H1 (cell line): ENCODE measurements at regions not wholly inside any gene's neighbourhood (a gene's known extent, or its start where the extent isn't known, plus 50 kb on each side); places are given as distances from the start of the nearest gene placed in this dataset.
A peak's percentile ranks its signal among the peaks of the same experiment; 100 is the strongest.

Experiments
- CTCF ChIA-PET: fragments of 300-600 bp; sonication (Branson Sonifier 250); formaldehyde crosslinking; loops from one replicate; lab custom pipeline; 2021; ENCODE audit not compliant: partially characterized antibody; lab: Charles Lee
- POLR2A ChIA-PET: fragments of 300-600 bp; sonication (Branson Sonifier 250); formaldehyde crosslinking; loops from one replicate; lab custom pipeline; 2021; ENCODE audit warnings: inconsistent platforms; ENCODE audit not compliant: partially characterized antibody; lab: Charles Lee
- DNase-seq, 2 experiments: peaks; one replicate each; pipeline versions ENCODE4 v3.0.0 to v3.0.0-alpha.2; 2010 to 2022; ENCODE audit warnings: low spot score in 2 of 2, low read depth in 1 of 2, mixed read lengths in 1 of 2
- FAIRE-seq: peaks from 2 replicates; lab custom pipeline; 2011; peaks lifted over from hg19 to GRCh38; lab: Jason Lieb, UNC
- H2AFZ ChIP-seq: 2 replicates; pipeline ENCODE4 v1.8.1; 2012; ENCODE audit warnings: low read length, inconsistent platforms
- H2AK5ac ChIP-seq: 2 replicates; pipeline ENCODE4 v1.6.1; 2013; ENCODE audit warnings: low read depth, low read length
- H2BK120ac ChIP-seq: replicated peaks from 2 replicates; pipeline ENCODE3; 2013; ENCODE audit warnings: low read depth, low read length, inconsistent platforms
- H2BK12ac ChIP-seq: 2 replicates; pipeline ENCODE4 v1.6.1; 2013; ENCODE audit warnings: low read depth, low read length
- H2BK15ac ChIP-seq: 2 replicates; pipeline ENCODE4 v1.6.1; 2013; ENCODE audit warnings: low read length
- H2BK20ac ChIP-seq: 2 replicates; pipeline ENCODE4 v1.6.1; 2013; ENCODE audit warnings: low read length
- H2BK5ac ChIP-seq: 2 replicates; pipeline ENCODE4 v1.6.1; 2013; ENCODE audit warnings: low read depth, low read length
- H3K14ac ChIP-seq: 2 replicates; pipeline ENCODE4 v1.6.1; 2013; ENCODE audit warnings: inconsistent platforms; ENCODE audit not compliant: insufficient read length
- H3K18ac ChIP-seq: 2 replicates; pipeline ENCODE4 v1.6.1; 2013; ENCODE audit warnings: low read length; ENCODE audit errors: extremely low read depth
- H3K23ac ChIP-seq: 2 replicates; pipeline ENCODE4 v1.6.1; 2013; ENCODE audit warnings: inconsistent platforms; ENCODE audit not compliant: insufficient read length
- H3K23me2 ChIP-seq: 2 replicates; pipeline ENCODE4 v1.6.1; 2013; ENCODE audit warnings: low read depth, low read length
- H3K27ac ChIP-seq: 2 replicates; pipeline ENCODE4 v1.6.1; 2011; ENCODE audit warnings: low read depth, low read length, inconsistent platforms
- H3K27me3 ChIP-seq, 4 experiments: replicated peaks in 1 of 4; 1 replicate in 1 of 4; 2 replicates in 3 of 4; pipeline versions ENCODE4 v1.6.1 to v1.8.1; 2011 to 2013; ENCODE audit warnings: low read length in 3 of 4, mild to moderate bottlenecking in 3 of 4, inconsistent platforms in 2 of 4, mixed read lengths in 2 of 4, moderate library complexity in 1 of 4; ENCODE audit not compliant: control insufficient read depth in 3 of 4, insufficient read depth in 3 of 4; ENCODE audit errors: extremely low read depth in 1 of 4
- H3K36me3 ChIP-seq, 4 experiments: 2 replicates each; pipeline versions ENCODE4 v1.6.1 to v1.8.1; 2011 to 2013; ENCODE audit warnings: mild to moderate bottlenecking in 4 of 4, low read length in 3 of 4, moderate library complexity in 2 of 4, control low read depth in 1 of 4, inconsistent platforms in 1 of 4; ENCODE audit not compliant: insufficient read depth in 4 of 4, control insufficient read depth in 2 of 4
- H3K4ac ChIP-seq: replicated peaks from 2 replicates; pipeline ENCODE3; 2013; ENCODE audit warnings: low read length, low read depth, mixed read lengths, inconsistent platforms; ENCODE audit not compliant: insufficient read length
- H3K4me1 ChIP-seq, 4 experiments: replicated peaks in 1 of 4; 1 replicate in 1 of 4; 2 replicates in 3 of 4; pipeline versions ENCODE4 v1.6.1 to v1.8.1; 2011 to 2013; ENCODE audit warnings: low read length in 3 of 4, inconsistent platforms in 2 of 4, mixed read lengths in 1 of 4; ENCODE audit not compliant: insufficient read depth in 4 of 4, control insufficient read depth in 3 of 4
- H3K4me2 ChIP-seq, 2 experiments: 2 replicates each; pipeline versions ENCODE4 v1.6.1 to v1.8.1; 2011 to 2013; ENCODE audit warnings: low read depth in 2 of 2, low read length in 2 of 2, control low read depth in 1 of 2, inconsistent platforms in 1 of 2, mild to moderate bottlenecking in 1 of 2; ENCODE audit not compliant: insufficient read depth in 1 of 2
- H3K4me3 ChIP-seq, 4 experiments: fragments of 200-600, 300-600 bp in 1 of 4; sonication (generic), shearing (Covaris generic), sonication (Bioruptor Twin) in 1 of 4; 2 replicates each; pipeline versions ENCODE4 v1.5.1 to v1.8.1; 2011 to 2016; ENCODE audit warnings: low read length in 4 of 4, low read depth in 3 of 4, control low read depth in 2 of 4, inconsistent platforms in 2 of 4, mild to moderate bottlenecking in 2 of 4, mixed read lengths in 1 of 4, moderate library complexity in 1 of 4; ENCODE audit not compliant: insufficient read depth in 2 of 4; ENCODE audit errors: extremely low read depth in 1 of 4
- H3K56ac ChIP-seq: replicated peaks from 2 replicates; pipeline ENCODE3; 2013; ENCODE audit warnings: low read depth, mild to moderate bottlenecking, mixed read lengths, low read length, inconsistent platforms; ENCODE audit not compliant: insufficient read length
- H3K79me1 ChIP-seq: 2 replicates; pipeline ENCODE4 v1.6.1; 2013; ENCODE audit warnings: low read depth, low read length, control low read depth
- H3K79me2 ChIP-seq, 2 experiments: 2 replicates each; pipeline versions ENCODE4 v1.6.1 to v1.8.1; 2012 to 2013; ENCODE audit warnings: low read length in 2 of 2, mild to moderate bottlenecking in 2 of 2, inconsistent platforms in 1 of 2; ENCODE audit not compliant: insufficient read depth in 2 of 2, control insufficient read depth in 1 of 2
- H3K9ac ChIP-seq, 4 experiments: replicated peaks in 1 of 4; 1 replicate in 1 of 4; 2 replicates in 3 of 4; pipeline versions ENCODE4 v1.6.1 to v1.8.1; 2011 to 2013; ENCODE audit warnings: low read depth in 3 of 4, low read length in 3 of 4, control low read depth in 2 of 4, mild to moderate bottlenecking in 2 of 4, moderate library complexity in 2 of 4, inconsistent platforms in 1 of 4; ENCODE audit errors: extremely low read depth in 1 of 4
- H3K9me3 ChIP-seq, 2 experiments: 2 replicates each; pipeline versions ENCODE4 v1.6.1 to v1.8.1; 2012 to 2013; ENCODE audit warnings: mild to moderate bottlenecking in 2 of 2, moderate library complexity in 2 of 2, control low read depth in 1 of 2, inconsistent platforms in 1 of 2, low read depth in 1 of 2, low read length in 1 of 2, mixed read lengths in 1 of 2; ENCODE audit not compliant: insufficient read depth in 2 of 2
- H4K20me1 ChIP-seq, 2 experiments: replicated peaks in 1 of 2; 2 replicates each; pipeline versions ENCODE3 to v1.8.1; 2011 to 2013; ENCODE audit warnings: inconsistent platforms in 2 of 2, low read length in 2 of 2, mild to moderate bottlenecking in 1 of 2; ENCODE audit not compliant: insufficient read depth in 2 of 2, control insufficient read depth in 1 of 2
- H4K5ac ChIP-seq: 2 replicates; pipeline ENCODE4 v1.6.1; 2013; ENCODE audit warnings: low read length, low read depth, mixed read lengths, inconsistent platforms; ENCODE audit not compliant: insufficient read length
- H4K8ac ChIP-seq: 2 replicates; pipeline ENCODE4 v1.8.0; 2013; ENCODE audit warnings: mild to moderate bottlenecking, moderate library complexity, low read length, inconsistent platforms; ENCODE audit not compliant: insufficient read depth; ENCODE audit errors: extremely low read depth
- H4K91ac ChIP-seq: replicated peaks from 2 replicates; pipeline ENCODE3; 2013; ENCODE audit warnings: low read length, mixed read lengths, inconsistent platforms; ENCODE audit not compliant: insufficient read length
- EP300 ChIP-seq, 2 experiments: IDR thresholded peaks; 1 replicate in 1 of 2; 2 replicates in 1 of 2; pipeline ENCODE4 v1.6.1; 2011 to 2012; ENCODE audit warnings: low read depth in 2 of 2, low read length in 2 of 2, mild to moderate bottlenecking in 2 of 2, borderline replicate concordance in 1 of 2, inconsistent platforms in 1 of 2, moderate library complexity in 1 of 2
- GTF2F1 ChIP-seq: IDR thresholded peaks from 2 replicates; pipeline ENCODE4 v1.6.1; 2012; ENCODE audit warnings: low read depth, low read length, improper control_type of control experiment, borderline replicate concordance
- JUND ChIP-seq: IDR thresholded peaks from 2 replicates; pipeline ENCODE4 v1.6.1; 2011; ENCODE audit warnings: mild to moderate bottlenecking, improper control_type of control experiment, low read length
- WGBS, 2 experiments: shearing (Covaris generic) in 1 of 2; methylation state at CpG; one replicate each; pipeline versions ENCODE4 v1.1.6 to v1.1.7; 2013 to 2015; ENCODE audit warnings: low lambda C conversion rate in 2 of 2, mixed read lengths in 2 of 2, inconsistent platforms in 1 of 2, low coverage in 1 of 2, missing lambda C conversion rate in 1 of 2; ENCODE audit not compliant: insufficient replicate concordance in 2 of 2, insufficient coverage in 1 of 2, insufficient read length in 1 of 2; ENCODE audit errors: extremely low coverage in 1 of 2, missing lambda C conversion rate in 1 of 2; 5-methylcytosine and 5-hydroxymethylcytosine counted together

DNA sequence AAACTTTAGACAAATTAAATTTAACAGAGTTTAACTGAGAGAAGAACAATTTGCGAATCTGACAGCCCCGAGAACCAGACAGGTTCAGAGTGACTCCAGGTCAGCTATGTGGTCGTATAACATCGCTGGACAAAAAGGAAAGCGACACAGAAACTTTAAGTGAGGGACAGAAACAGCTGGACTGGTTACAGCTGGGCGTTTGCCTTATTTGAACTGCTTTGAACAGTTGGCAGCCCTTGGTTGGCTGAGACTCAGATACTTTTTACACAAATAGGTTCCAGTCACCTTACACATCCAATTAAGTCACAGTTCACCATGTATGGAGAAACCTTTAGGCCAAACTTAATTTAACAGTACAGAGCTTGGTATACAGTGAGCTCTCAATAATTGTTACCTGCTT, 436.9 kb downstream of the GUCY1A2 start:
- no peaks in the 10 kb centered on the region for H3K79me2 ChIP-seq
- H3K23ac ChIP-seq = no peak overlapping the region
- H4K5ac ChIP-seq = no peak overlapping the region
- H2BK120ac ChIP-seq = no peak overlapping the region
- no peak overlapping the region for H3K14ac ChIP-seq
- 0 out of 2 replicates have a peak overlapping the region, but pooled peaks have one; percentile 3 for H2AFZ ChIP-seq
- CTCF ChIA-PET = interaction anchor here (1.3 kb wide), 1 partner anchor 357 kb away, joined by 4 read pairs; no protein-coding TSS in a partner anchor
- FAIRE-seq (no peak), DNase-seq (no peak)
- no peak overlapping the region for H4K91ac ChIP-seq
- no peak overlapping the region for H2BK20ac ChIP-seq
- H3K4me1 ChIP-seq = no peaks in the 10 kb centered on the region
- peaks cover 0 to 1% (median 0%) of the 10 kb centered on the region in 4 experiments; a peak in 1 of 7 replicates for H3K27me3 ChIP-seq
- H2AK5ac ChIP-seq = no peak overlapping the region
- H3K56ac ChIP-seq = no peak overlapping the region
- no peaks in the 10 kb centered on the region for H3K79me1 ChIP-seq
- H3K9ac ChIP-seq = no peak overlapping the region
- H3K4me2 ChIP-seq = no peak overlapping the region
- H3K18ac ChIP-seq = no peak overlapping the region
- H3K4me3 ChIP-seq = no peak overlapping the region
- 88% methylated on average over 6 of the region's 6 CpGs; no CpG with 5 or more reads in 1 of the 2 experiments for WGBS, 2 experiments
- no peak overlapping the region for H2BK12ac ChIP-seq
- POLR2A ChIA-PET = no interaction called here
- H3K23me2 ChIP-seq = no peaks in the 10 kb centered on the region
- H3K4ac ChIP-seq = no peak overlapping the region
- no peak overlapping the region for H3K27ac ChIP-seq
- no peak overlapping the region for H2BK15ac ChIP-seq
- no peaks in the 10 kb centered on the region for H3K9me3 ChIP-seq
- no peak overlapping the region for H2BK5ac ChIP-seq
- no peaks in the 10 kb centered on the region for H3K36me3 ChIP-seq
- H4K8ac ChIP-seq = no peak overlapping the region
- no peaks in the 10 kb centered on the region for H4K20me1 ChIP-seq
- TF ChIP-seq JUND (no peak), GTF2F1 (no peak), EP300 (IDR thresholded peaks at IDR 0.05; ENCODE audit: borderline replicate concordance in 1 of 2, low read depth in 2 of 2, low read length in 2 of 2) (no peak)
